Stomach (tissue), 8 donors: ENCODE measurements at regions not wholly inside any gene's neighbourhood (a gene's known extent, or its start where the extent isn't known, plus 50 kb on each side); places are given as distances from the start of the nearest gene placed in this dataset.
"Not testable (repeated sequence)": the region's sequence is repeated elsewhere in the genome, so short reads cannot be mapped to it uniquely, and the experiment has no call there.

Experiments used
- DNase-seq, 2 donors: peaks; one replicate each; pipeline versions ENCODE4 v3.0.0 to v3.0.0-alpha.2; 2013 to 2019
- H3K27ac ChIP-seq, 5 donors: fragments of 200-600 bp in 4 of 5; sonication (generic) in 4 of 5; one replicate each; pipeline ENCODE4 v1.5.1; 2013 to 2019; ENCODE audit warnings: mild to moderate bottlenecking in 1 of 5, moderate library complexity in 1 of 5
- H3K27me3 ChIP-seq, 3 donors: fragments of 200-600 bp; sonication (generic); one replicate each; pipeline ENCODE4 v1.5.1; 2017 to 2019; ENCODE audit warnings: mixed run types in 1 of 3
- H3K36me3 ChIP-seq, 4 donors: fragments of 200-600 bp; sonication (generic); 1 replicate in 3 of 4; 2 replicates in 1 of 4; pipeline ENCODE4 v1.5.1; 2016 to 2019
- H3K4me1 ChIP-seq, 4 donors: fragments of 200-600 bp; sonication (generic); one replicate each; pipeline ENCODE4 v1.5.1; 2016 to 2019
- H3K4me3 ChIP-seq, 4 donors: fragments of 200-600 bp; sonication (generic) in 3 of 4; one replicate each; pipeline ENCODE4 v1.5.1; 2016 to 2019; ENCODE audit warnings: mild to moderate bottlenecking in 1 of 4
- H3K9me3 ChIP-seq, 4 donors: fragments of 200-600 bp; sonication (generic); one replicate each; pipeline ENCODE4 v1.5.1; 2016 to 2019
- CTCF ChIP-seq, 7 experiments: fragments of 450-650 bp in 4 of 7; fragments of 200-600 bp in 3 of 7; sonication (generic) in 3 of 7; IDR thresholded peaks; one replicate each; pipeline ENCODE4 v1.5.1; 2016 to 2019; ENCODE audit warnings: antibody characterized with exemption in 7 of 7, control low read depth in 2 of 7, mild to moderate bottlenecking in 1 of 7
- EP300 ChIP-seq: sonication (generic); formaldehyde crosslinking; IDR thresholded peaks from one replicate; pipeline ENCODE4 v1.6.1; 2017; ENCODE audit warnings: antibody characterized with exemption
- POLR2A ChIP-seq, 4 donors: fragments of 450-650 bp; IDR thresholded peaks; one replicate each; pipeline ENCODE4 v1.6.1; 2016; ENCODE audit warnings: antibody characterized with exemption in 4 of 4, control low read depth in 2 of 4, mild to moderate bottlenecking in 1 of 4, moderate library complexity in 1 of 4
- POLR2AphosphoS5 ChIP-seq, 3 donors: sonication (generic); formaldehyde crosslinking; IDR thresholded peaks; one replicate each; pipeline ENCODE4 v1.6.1; 2016; ENCODE audit warnings: antibody characterized with exemption in 3 of 3
- WGBS, 5 donors: extraction: QIAGEN DNeasy Blood & Tissue Kit in 3 of 5; methylation state at CpG; one replicate each; pipeline versions ENCODE4 v1.1.5 to v1.1.7; 2013 to 2018; 5-methylcytosine and 5-hydroxymethylcytosine counted together
- intact Hi-C: fragments of 100-400 bp; cut with DNase I; formaldehyde crosslinking; loops from one replicate; pipeline ENCODE4 v1.15.1; 2023; ENCODE audit warnings: low total_unique reads
- donor health status: healthy with polysubstance abuse.
- donor health status: Bipolar disorder and iron deficiency.
- donor health status: healthy.

- Histone ChIP-seq H3K9me3 (no peaks in the 10 kb centered on the region), H3K4me3 (no peak overlapping the region), H3K27ac (no peak overlapping the region), H3K36me3 (no peaks in the 10 kb centered on the region), H3K4me1 (no peaks in the 10 kb centered on the region), H3K27me3 (no peaks in the 10 kb centered on the region)
- intact Hi-C loops: no loop called here
- 30 to 54% (median 42%) methylated on average over 3 of the region's 3 CpGs for WGBS, 5 donors
- no peak for DNase-seq
- TF ChIP-seq EP300 (no peak), CTCF (IDR thresholded peaks at IDR 0.05) (no peak), POLR2A (IDR thresholded peaks at IDR 0.05) (no peak), POLR2AphosphoS5 (IDR thresholded peaks at IDR 0.05) (no peak)
Measured at GRCh38 chr4:188732131-188732530, 592.9 kb downstream of the TRIML1 start.

- Histone ChIP-seq H3K4me3 (no peak overlapping the region), H3K27me3 (no peaks in the 10 kb centered on the region), H3K36me3 (no peaks in the 10 kb centered on the region), H3K9me3 (no peaks in the 10 kb centered on the region), H3K27ac (no peak overlapping the region), H3K4me1 (no peaks in the 10 kb centered on the region)
- DNase-seq: no peak
- 88 to 95% (median 95%) methylated on average over 10 to 15 of the region's 15 CpGs for WGBS, 5 donors
- intact Hi-C loops: no loop called here
- no peak for TF ChIP-seq POLR2A (IDR thresholded peaks at IDR 0.05)
- TF ChIP-seq EP300: no peak
- no peak for TF ChIP-seq CTCF (IDR thresholded peaks at IDR 0.05)
- TF ChIP-seq POLR2AphosphoS5 (IDR thresholded peaks at IDR 0.05): no peak
Measured at GRCh38 chr4:188735082-188735481, 595.8 kb downstream of the TRIML1 start.

GRCh38 chr4:188737251-188738002 lies 598.2 kb downstream of the TRIML1 start:
- WGBS, 5 donors: 81 to 86% (median 84%) methylated on average over 4 of the region's 4 CpGs
- TF ChIP-seq CTCF (IDR thresholded peaks at IDR 0.05): no peak
- no peak for TF ChIP-seq POLR2AphosphoS5 (IDR thresholded peaks at IDR 0.05)
- TF ChIP-seq POLR2A (IDR thresholded peaks at IDR 0.05): no peak
- TF ChIP-seq EP300: no peak

GRCh38 chr4:188738290-188738689 lies 599.0 kb downstream of the TRIML1 start:
- H3K4me3 ChIP-seq: peak overlapping the region in 2 of 4 donors; percentile 25 to 38
- 87 to 95% (median 89%) methylated on average over 14 to 24 of the region's 24 CpGs for WGBS, 5 donors

More at GRCh38 chr4:188737251-188738002, 598.2 kb downstream of the TRIML1 start:
- DNase-seq: no peak
- H3K4me1 ChIP-seq: no peaks in the 10 kb centered on the region
- no peaks in the 10 kb centered on the region for H3K27me3 ChIP-seq
- H3K27ac ChIP-seq: no peak overlapping the region
- no peak overlapping the region for H3K4me3 ChIP-seq
- no peaks in the 10 kb centered on the region for H3K36me3 ChIP-seq
- H3K9me3 ChIP-seq: no peaks in the 10 kb centered on the region
- intact Hi-C loops: no loop called here

GRCh38 chr4:188740172-188740571 lies 600.9 kb downstream of the TRIML1 start:
- DNase-seq, H3K9me3 ChIP-seq, intact Hi-C loops, H3K4me3 ChIP-seq, H3K4me1 ChIP-seq, H3K27ac ChIP-seq, H3K36me3 ChIP-seq, H3K27me3 ChIP-seq: not testable (repeated sequence)
- WGBS, 5 donors: 89 to 92% (median 90%) methylated on average over 1 of the region's 1 CpG; no CpG with 5 or more reads in 2 of the 5 donors

More at GRCh38 chr4:188738290-188738689, 599.0 kb downstream of the TRIML1 start:
- intact Hi-C loops, H3K27me3 ChIP-seq, H3K9me3 ChIP-seq, H3K4me1 ChIP-seq, H3K36me3 ChIP-seq: not testable (repeated sequence)
- H3K27ac ChIP-seq: peak overlapping the region in 1 of 5 donors; percentile 46
- peak in 1 of 2 donors; percentile 17 for DNase-seq

GRCh38 chr4:188740791-188741190 lies 601.5 kb downstream of the TRIML1 start:
- 75 to 86% methylated on average over 1 of the region's 1 CpG; no CpG with 5 or more reads in 3 of the 5 donors for WGBS, 5 donors
- H3K9me3 ChIP-seq, H3K4me3 ChIP-seq, H3K27ac ChIP-seq, intact Hi-C loops, H3K27me3 ChIP-seq, DNase-seq, H3K4me1 ChIP-seq, H3K36me3 ChIP-seq: not testable (repeated sequence)
